ENCODE measurements at regions not wholly inside any gene's neighbourhood (a gene's known extent, or its start where the extent isn't known, plus 50 kb on each side); places are given as distances from the start of the nearest gene placed in this dataset.

DNA sequence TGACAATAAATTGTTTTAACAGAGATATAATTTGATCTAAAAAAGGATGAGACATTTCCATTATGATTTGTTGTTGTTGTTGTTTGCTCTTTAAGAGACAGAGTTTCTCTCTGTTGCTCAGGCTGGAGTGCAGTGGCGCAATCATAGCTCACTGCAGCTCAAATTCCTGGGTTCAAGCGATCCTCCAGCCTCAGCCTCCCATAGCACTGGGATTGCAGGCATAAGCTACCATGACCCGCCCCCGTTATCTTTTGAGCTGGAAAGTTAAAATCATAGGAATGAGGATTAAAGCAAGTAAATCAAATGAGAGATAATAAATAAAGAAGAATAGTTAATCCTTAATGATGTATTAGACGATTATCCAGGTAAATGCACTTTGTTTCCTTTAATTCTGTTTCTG, 224.4 kb upstream of the SMIM31 start:
- no peak overlapping the region for H3K27ac ChIP-seq
- no peaks in the 10 kb centered on the region for H3K4me1 ChIP-seq
- no peaks in the 10 kb centered on the region for H3K36me3 ChIP-seq
- H3K4me3 ChIP-seq, result no peak overlapping the region
- no peak for TF ChIP-seq POLR2AphosphoS5 (IDR thresholded peaks at IDR 0.05; ENCODE audit: insufficient read depth in 1 of 2, low read depth in 1 of 2)
- TF ChIP-seq, protein P1, sequence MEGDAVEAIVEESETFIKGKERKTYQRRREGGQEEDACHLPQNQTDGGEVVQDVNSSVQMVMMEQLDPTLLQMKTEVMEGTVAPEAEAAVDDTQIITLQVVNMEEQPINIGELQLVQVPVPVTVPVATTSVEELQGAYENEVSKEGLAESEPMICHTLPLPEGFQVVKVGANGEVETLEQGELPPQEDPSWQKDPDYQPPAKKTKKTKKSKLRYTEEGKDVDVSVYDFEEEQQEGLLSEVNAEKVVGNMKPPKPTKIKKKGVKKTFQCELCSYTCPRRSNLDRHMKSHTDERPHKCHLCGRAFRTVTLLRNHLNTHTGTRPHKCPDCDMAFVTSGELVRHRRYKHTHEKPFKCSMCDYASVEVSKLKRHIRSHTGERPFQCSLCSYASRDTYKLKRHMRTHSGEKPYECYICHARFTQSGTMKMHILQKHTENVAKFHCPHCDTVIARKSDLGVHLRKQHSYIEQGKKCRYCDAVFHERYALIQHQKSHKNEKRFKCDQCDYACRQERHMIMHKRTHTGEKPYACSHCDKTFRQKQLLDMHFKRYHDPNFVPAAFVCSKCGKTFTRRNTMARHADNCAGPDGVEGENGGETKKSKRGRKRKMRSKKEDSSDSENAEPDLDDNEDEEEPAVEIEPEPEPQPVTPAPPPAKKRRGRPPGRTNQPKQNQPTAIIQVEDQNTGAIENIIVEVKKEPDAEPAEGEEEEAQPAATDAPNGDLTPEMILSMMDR (IDR thresholded peaks at IDR 0.05), result no peak
- TF ChIP-seq POLR2A (IDR thresholded peaks at IDR 0.05), result no peak
- no peaks in the 10 kb centered on the region for H3K27me3 ChIP-seq
- H3K9me3 ChIP-seq, result no peaks in the 10 kb centered on the region
- intact Hi-C loops (cut with DNase I), result no loop called here
- DNase-seq (ENCODE audit: extremely low spot score in 2 of 2), result no peak

DNA sequence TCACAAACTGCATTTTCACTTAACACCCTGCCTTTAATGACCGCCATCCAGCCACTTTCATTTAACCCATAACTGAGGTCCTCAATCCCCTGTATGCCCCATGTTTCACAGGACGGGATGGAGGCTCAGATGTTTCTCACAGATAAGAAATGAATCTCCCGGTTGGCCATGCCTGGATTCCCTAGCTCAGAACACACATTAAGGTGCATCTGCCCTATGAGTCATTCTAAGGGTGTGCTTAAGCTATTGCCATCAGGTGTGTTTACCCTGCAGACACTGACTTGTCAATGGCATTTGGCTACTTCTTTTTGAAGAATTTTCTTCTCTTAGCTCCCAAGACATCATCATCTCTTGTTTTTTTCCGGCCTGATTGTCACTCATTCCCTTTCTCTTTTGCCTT, 222.6 kb upstream of the SMIM31 start:
- Histone ChIP-seq H3K27me3 (no peaks in the 10 kb centered on the region), H3K36me3 (no peaks in the 10 kb centered on the region), H3K4me3 (no peak overlapping the region), H3K27ac (no peak overlapping the region), H3K9me3 (no peaks in the 10 kb centered on the region), H3K4me1 (peaks cover 14% of the 10 kb centered on the region)
- intact Hi-C loops (cut with DNase I), result no loop called here
- no peak for DNase-seq (ENCODE audit: extremely low spot score in 2 of 2)
- peak in 1 of 2 donors; percentile 43 for TF ChIP-seq POLR2AphosphoS5 (IDR thresholded peaks at IDR 0.05; ENCODE audit: insufficient read depth in 1 of 2, low read depth in 1 of 2)
- TF ChIP-seq, protein P1 (IDR thresholded peaks at IDR 0.05), result no peak

DNA sequence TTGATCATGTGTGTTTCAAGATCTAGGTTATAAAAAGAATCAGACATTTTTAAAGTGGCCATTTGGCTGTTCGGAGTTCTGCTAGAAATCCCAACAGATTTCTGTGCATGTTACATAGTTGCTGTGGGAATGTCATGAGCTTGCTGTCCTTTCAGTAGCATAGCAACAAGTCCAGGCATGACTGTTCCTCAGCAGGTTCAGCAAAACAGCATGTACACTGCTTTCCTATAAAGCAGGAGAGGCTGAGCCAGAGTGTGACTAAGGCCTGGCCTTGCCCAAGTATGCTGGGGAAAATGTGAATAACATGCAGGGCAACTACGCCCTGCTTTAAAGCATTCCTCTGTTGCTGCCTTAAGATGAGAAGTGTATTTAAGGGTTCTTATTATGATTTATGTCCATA, 217.1 kb upstream of the SMIM31 start:
- Histone ChIP-seq H3K27me3 (no peaks in the 10 kb centered on the region), H3K27ac (peak overlapping the region; percentile 46), H3K36me3 (no peaks in the 10 kb centered on the region), H3K4me1 (peaks cover 30% of the 10 kb centered on the region), H3K4me3 (no peak overlapping the region), H3K9me3 (no peaks in the 10 kb centered on the region)
- DNase-seq (ENCODE audit: extremely low spot score in 2 of 2), result peak in 1 of 2 donors; percentile 90
- intact Hi-C loops (cut with DNase I), result no loop called here
- TF ChIP-seq POLR2AphosphoS5 (IDR thresholded peaks at IDR 0.05; ENCODE audit: insufficient read depth in 1 of 2, low read depth in 1 of 2), result peak in 1 of 2 donors; percentile 90
- TF ChIP-seq, protein P1 (IDR thresholded peaks at IDR 0.05), result no peak

DNA sequence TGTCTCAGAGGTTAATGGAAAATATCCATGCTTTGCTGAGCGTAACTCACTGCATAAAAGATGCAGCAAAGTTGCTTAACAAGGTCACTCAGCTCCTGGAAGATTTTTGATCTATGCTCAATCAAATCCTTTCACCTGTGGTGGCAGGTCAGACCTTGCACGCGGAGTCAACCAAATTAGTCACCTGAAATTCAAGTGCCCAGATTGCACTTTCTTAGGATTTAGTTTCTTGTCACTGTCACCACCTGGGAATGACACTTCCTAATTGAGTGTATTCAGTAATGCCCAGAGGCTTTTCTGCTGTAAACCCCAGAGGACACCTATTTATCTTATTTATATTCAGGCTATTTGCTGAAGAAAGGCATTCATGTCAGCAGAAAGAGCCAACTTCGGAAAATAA, 215.8 kb upstream of the SMIM31 start:
- Histone ChIP-seq H3K36me3 (no peaks in the 10 kb centered on the region), H3K4me3 (no peak overlapping the region), H3K4me1 (peaks cover 30% of the 10 kb centered on the region), H3K9me3 (no peaks in the 10 kb centered on the region), H3K27ac (no peak overlapping the region), H3K27me3 (no peaks in the 10 kb centered on the region)
- intact Hi-C loops (cut with DNase I), result no loop called here
- DNase-seq (ENCODE audit: extremely low spot score in 2 of 2), result no peak
- no peak for TF ChIP-seq POLR2AphosphoS5 (IDR thresholded peaks at IDR 0.05; ENCODE audit: insufficient read depth in 1 of 2, low read depth in 1 of 2)
- TF ChIP-seq, protein P1 (IDR thresholded peaks at IDR 0.05), result no peak
- no peak for TF ChIP-seq POLR2A (IDR thresholded peaks at IDR 0.05)

DNA sequence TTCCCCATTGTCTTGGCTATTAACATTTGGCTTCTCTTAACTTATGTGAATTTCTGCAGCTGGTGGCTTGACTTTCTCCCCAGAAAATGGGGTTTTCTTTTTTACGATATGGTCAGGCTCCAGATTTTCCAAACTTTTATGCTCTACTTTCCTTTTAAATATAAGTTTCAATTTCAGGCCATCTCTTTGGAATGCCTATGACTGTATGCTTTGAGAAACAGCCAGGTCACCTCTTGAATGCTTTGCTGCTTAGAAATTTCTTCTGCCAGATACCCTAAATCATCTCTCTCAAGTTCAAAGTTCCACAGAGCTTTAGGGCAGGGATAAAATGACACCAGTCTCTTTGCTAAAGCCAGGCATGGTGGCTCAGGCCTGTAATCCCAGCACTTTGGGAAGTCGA, 212.9 kb upstream of the SMIM31 start:
- no peaks in the 10 kb centered on the region for H3K9me3 ChIP-seq
- no peak overlapping the region for H3K27ac ChIP-seq
- TF ChIP-seq, protein P1 (IDR thresholded peaks at IDR 0.05), result no peak
- TF ChIP-seq POLR2A (IDR thresholded peaks at IDR 0.05) (no peak), POLR2AphosphoS5 (IDR thresholded peaks at IDR 0.05; ENCODE audit: insufficient read depth in 1 of 2, low read depth in 1 of 2) (no peak)
- H3K4me1 ChIP-seq, result peaks cover 20% of the 10 kb centered on the region
- no peaks in the 10 kb centered on the region for H3K27me3 ChIP-seq
- intact Hi-C loops (cut with DNase I), result no loop called here
- no peaks in the 10 kb centered on the region for H3K36me3 ChIP-seq
- DNase-seq (ENCODE audit: extremely low spot score in 2 of 2), result no peak
- H3K4me3 ChIP-seq, result no peak overlapping the region

All from vagina (tissue), 2 donors.